HCT116 (cell line): ENCODE measurements at regions not wholly inside any gene's neighbourhood (a gene's known extent, or its start where the extent isn't known, plus 50 kb on each side); places are given as distances from the start of the nearest gene placed in this dataset.

Experiments
- ATAC-seq: fragments of 200-7000 bp; cut with Tn5 transposase; 2 replicates; pipeline ENCODE4 v1.9.1; 2020; ENCODE audit warnings: mild to moderate bottlenecking, moderate library complexity
- BruUV-seq: library from RNA; stranded (reverse); fragments of 400-500 nt; replicated peaks from 2 replicates; lab custom pipeline; 2021; lab: Mats Ljungman, UMichigan
- CTCF ChIA-PET: fragments of 300-600 bp; sonication (Branson Sonifier 250); formaldehyde crosslinking; loops from one replicate; lab custom pipeline; 2021; ENCODE audit warnings: antibody characterized with exemption; lab: Charles Lee
- POLR2A ChIA-PET: fragments of 300-600, 350-600 bp; sonication (Branson Sonifier 250); formaldehyde crosslinking; loops from one replicate; lab custom pipeline; 2021; ENCODE audit warnings: antibody characterized with exemption; lab: Charles Lee
- RAD21 ChIA-PET, 2 experiments: fragments of 300-600 bp; sonication (Branson Sonifier 250); formaldehyde crosslinking; loops; one replicate each; lab custom pipeline; 2023; ENCODE audit warnings: low total read pairs in 2 of 2; ENCODE audit not compliant: uncharacterized antibody in 2 of 2, unreplicated experiment in 2 of 2, low non-redundant PET in 1 of 2; lab: Charles Lee
- DNase-seq: peaks from one replicate; pipeline ENCODE4 v3.0.0-alpha.2; 2010; ENCODE audit warnings: low read depth, low spot score
- H2AFZ ChIP-seq: fragments of 200-600 bp; shearing (Covaris generic), sonication (generic); 2 replicates; pipeline ENCODE4 v1.6.1; 2017; ENCODE audit warnings: low read depth, mixed run types, mixed read lengths, antibody characterized with exemption, low read length; ENCODE audit not compliant: poor library complexity, severe bottlenecking
- H3K27ac ChIP-seq: 2 replicates; pipeline ENCODE4 v1.5.1; 2012; ENCODE audit warnings: low read depth, low read length
- H3K27me3 ChIP-seq: fragments of 200-600 bp; sonication (generic); 2 replicates; pipeline ENCODE4 v1.6.1; 2016; ENCODE audit warnings: mixed run types, low read length, mixed read lengths; ENCODE audit not compliant: insufficient read depth
- H3K36me3 ChIP-seq, 2 experiments: fragments of 200-500 bp in 1 of 2; fragments of 200-600 bp in 1 of 2; sonication (Bioruptor generic) in 1 of 2; sonication (generic) in 1 of 2; 2 replicates each; pipeline versions ENCODE4 v1.5.1 to v1.6.1; 2014 to 2016; ENCODE audit warnings: low read length in 2 of 2, inconsistent platforms in 1 of 2, mixed read lengths in 1 of 2, mixed run types in 1 of 2; ENCODE audit not compliant: insufficient read depth in 2 of 2, control insufficient read depth in 1 of 2
- H3K4me1 ChIP-seq, 2 experiments: fragments of 200-600 bp in 1 of 2; sonication (generic) in 1 of 2; 2 replicates each; pipeline versions ENCODE4 v1.5.1 to v1.6.1; 2012 to 2017; ENCODE audit warnings: low read length in 2 of 2, inconsistent platforms in 1 of 2, mild to moderate bottlenecking in 1 of 2, mixed read lengths in 1 of 2, mixed run types in 1 of 2, moderate library complexity in 1 of 2; ENCODE audit not compliant: insufficient read depth in 2 of 2, control insufficient read depth in 1 of 2
- H3K4me2 ChIP-seq: fragments of 200-600 bp; sonication (generic); 2 replicates; pipeline ENCODE4 v1.6.1; 2017; ENCODE audit warnings: mixed run types, low read length, mixed read lengths
- H3K4me3 ChIP-seq, 2 experiments: fragments of 200-600 bp in 1 of 2; sonication (generic) in 1 of 2; replicated peaks in 1 of 2; 2 replicates each; pipeline ENCODE4 v1.5.1; 2011 to 2016; ENCODE audit warnings: low read length in 2 of 2, control low read depth in 1 of 2, low read depth in 1 of 2, mild to moderate bottlenecking in 1 of 2, mixed read lengths in 1 of 2, mixed run types in 1 of 2
- H3K79me2 ChIP-seq: fragments of 200-600 bp; sonication (generic); 2 replicates; pipeline ENCODE4 v1.6.1; 2017; ENCODE audit warnings: mild to moderate bottlenecking, mixed run types, low read length, moderate library complexity, mixed read lengths; ENCODE audit not compliant: insufficient read depth
- H3K9ac ChIP-seq: fragments of 200-600 bp; sonication (generic); 2 replicates; pipeline ENCODE4 v1.6.1; 2016; ENCODE audit warnings: low read length, mixed read lengths
- H3K9me2 ChIP-seq: fragments of 200-600 bp; sonication (generic), shearing (Covaris generic); 2 replicates; pipeline ENCODE4 v1.6.1; 2017; ENCODE audit warnings: mixed run types, mild to moderate bottlenecking, moderate library complexity; ENCODE audit not compliant: insufficient read depth
- H3K9me3 ChIP-seq, 2 experiments: fragments of 200-500 bp in 1 of 2; fragments of 200-600 bp in 1 of 2; sonication (Bioruptor generic) in 1 of 2; sonication (generic) in 1 of 2; 2 replicates each; pipeline ENCODE4 v1.6.1; 2014 to 2017; ENCODE audit warnings: low read length in 2 of 2, mixed read lengths in 2 of 2, inconsistent platforms in 1 of 2, low read depth in 1 of 2, mild to moderate bottlenecking in 1 of 2, mixed run types in 1 of 2, moderate library complexity in 1 of 2; ENCODE audit not compliant: control insufficient read depth in 1 of 2, insufficient read depth in 1 of 2
- H4K20me1 ChIP-seq: fragments of 200-600 bp; sonication (generic), shearing (Covaris generic); 2 replicates; pipeline ENCODE4 v1.6.1; 2017; ENCODE audit warnings: mixed run types, mild to moderate bottlenecking, moderate library complexity; ENCODE audit not compliant: insufficient read depth
- CEBPB ChIP-seq: IDR thresholded peaks from 2 replicates; pipeline ENCODE4 v1.6.1; 2012; ENCODE audit warnings: low read depth
- ELF1 ChIP-seq: IDR thresholded peaks from 2 replicates; pipeline ENCODE4 v1.6.1; 2012; ENCODE audit warnings: low read depth, borderline replicate concordance
- EZH2phosphoT487 ChIP-seq: fragments of 200-600 bp; IDR thresholded peaks from 2 replicates; pipeline ENCODE4 v1.6.1; 2018; ENCODE audit warnings: antibody characterized with exemption, borderline replicate concordance
- FOSL1 ChIP-seq: IDR thresholded peaks from 2 replicates; pipeline ENCODE4 v1.6.1; 2012; ENCODE audit warnings: low read depth
- SIN3A ChIP-seq: IDR thresholded peaks from 2 replicates; pipeline ENCODE4 v1.6.1; 2012; ENCODE audit warnings: low read depth
- SP1 ChIP-seq: IDR thresholded peaks from 2 replicates; pipeline ENCODE4 v1.6.1; 2012; ENCODE audit warnings: low read depth
- ZBTB33 ChIP-seq: IDR thresholded peaks from 2 replicates; pipeline ENCODE4 v1.6.1; 2011; ENCODE audit warnings: mild to moderate bottlenecking, low read length, moderate library complexity; ENCODE audit not compliant: insufficient replicate concordance; ENCODE audit errors: extremely low read depth
- ZFX ChIP-seq: fragments of 450-650 bp; IDR thresholded peaks from 2 replicates; pipeline ENCODE4 v1.6.1; 2017
- intact Hi-C: fragments of 100-400 bp; cut with micrococcal nuclease; formaldehyde crosslinking; loops from 2 replicates; pipeline ENCODE4 v1.10.0; 2022

GRCh38 chr2:224157655-224158054 is 118.6 kb upstream of the SERPINE2 start:
- DNase-seq, result no peak
- no peak overlapping the region for H2AFZ ChIP-seq
- TF ChIP-seq ZFX, result no peak
- no peak for TF ChIP-seq EZH2phosphoT487
- CTCF ChIA-PET, result no interaction called here
- H4K20me1 ChIP-seq, result no peaks in the 10 kb centered on the region
- intact Hi-C loops, result no loop called here
- no peaks in the 10 kb centered on the region for H3K27me3 ChIP-seq
- H3K9ac ChIP-seq, result no peak overlapping the region
- POLR2A ChIA-PET, result no interaction called here
- RAD21 ChIA-PET, result no interaction called here
- ATAC-seq, result no peak
- H3K9me3 ChIP-seq, result no peaks in the 10 kb centered on the region
- H3K4me2 ChIP-seq, result no peak overlapping the region
- no peaks in the 10 kb centered on the region for H3K4me1 ChIP-seq
- H3K9me2 ChIP-seq, result no peaks in the 10 kb centered on the region
- no peaks in the 10 kb centered on the region for H3K79me2 ChIP-seq
- no peak overlapping the region for H3K4me3 ChIP-seq
- BruUV-seq, result no TSS peak
- no peak overlapping the region for H3K27ac ChIP-seq
- H3K36me3 ChIP-seq, result no peaks in the 10 kb centered on the region

DNA sequence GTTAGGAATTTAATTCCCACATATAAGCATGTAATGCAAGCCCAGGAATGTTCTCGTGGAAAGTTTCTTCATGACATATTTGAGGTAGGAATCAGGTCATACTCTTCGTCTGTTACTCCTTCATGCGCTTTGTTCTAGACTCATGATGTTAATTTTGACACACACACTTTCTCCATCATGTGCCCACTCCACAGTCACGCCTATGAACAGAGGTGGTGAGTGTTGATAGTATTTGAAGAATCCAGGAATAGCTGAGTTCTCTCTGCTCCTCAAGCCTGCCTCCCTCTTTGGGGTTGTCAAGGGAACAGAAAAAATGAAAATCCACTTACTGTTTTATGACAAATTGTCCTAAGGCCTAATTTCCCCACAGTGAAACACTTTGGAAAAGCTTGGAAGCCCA is 117.3 kb upstream of the SERPINE2 start:
- intact Hi-C loops, result no loop called here

GRCh38 chr2:224155896-224156295 is 116.8 kb upstream of the SERPINE2 start:
- no TSS peak for BruUV-seq
- Histone ChIP-seq H3K4me1 (no peaks in the 10 kb centered on the region), H3K9ac (no peak overlapping the region)
- TF ChIP-seq EZH2phosphoT487 (no peak), SP1 (no peak), ZBTB33 (no peak), FOSL1 (no peak)
- TF ChIP-seq, all 23 proteins: peak for 0
- RAD21 ChIA-PET, result no interaction called here
- H3K27me3 ChIP-seq, result no peaks in the 10 kb centered on the region
- no peaks in the 10 kb centered on the region for H4K20me1 ChIP-seq
- no peak overlapping the region for H3K27ac ChIP-seq
- no peak overlapping the region for H3K4me2 ChIP-seq
- no peaks in the 10 kb centered on the region for H3K9me2 ChIP-seq
- no peaks in the 10 kb centered on the region for H3K9me3 ChIP-seq
- CTCF ChIA-PET, result no interaction called here
- no peak overlapping the region for H2AFZ ChIP-seq
- DNase-seq (no peak), ATAC-seq (no peak)
- POLR2A ChIA-PET, result no interaction called here
- intact Hi-C loops, result no loop called here
- H3K4me3 ChIP-seq, result no peak overlapping the region
- H3K79me2 ChIP-seq, result no peaks in the 10 kb centered on the region
- no peaks in the 10 kb centered on the region for H3K36me3 ChIP-seq

More for the DNA sequence above, 117.3 kb upstream of the SERPINE2 start:
- ChIA-PET CTCF (no interaction called here), RAD21 (no interaction called here), POLR2A (no interaction called here)
- H4K20me1 ChIP-seq, result no peaks in the 10 kb centered on the region
- no peaks in the 10 kb centered on the region for H3K9me3 ChIP-seq
- no peak overlapping the region for H3K9ac ChIP-seq
- no peak for DNase-seq
- no peaks in the 10 kb centered on the region for H3K4me1 ChIP-seq
- H3K36me3 ChIP-seq, result no peaks in the 10 kb centered on the region
- ATAC-seq, result no peak
- H3K4me2 ChIP-seq, result no peak overlapping the region
- H3K4me3 ChIP-seq, result no peak overlapping the region
- H2AFZ ChIP-seq, result no peak overlapping the region
- no TSS peak for BruUV-seq
- no peak overlapping the region for H3K27ac ChIP-seq
- TF ChIP-seq FOSL1 (no peak), CEBPB (no peak), SIN3A (no peak), ELF1 (no peak)
- no peaks in the 10 kb centered on the region for H3K27me3 ChIP-seq
- no peaks in the 10 kb centered on the region for H3K79me2 ChIP-seq
- no peaks in the 10 kb centered on the region for H3K9me2 ChIP-seq
